HCT116 (cell line): ENCODE measurements at regions not wholly inside any gene's neighbourhood (a gene's known extent, or its start where the extent isn't known, plus 50 kb on each side); places are given as distances from the start of the nearest gene placed in this dataset.

Experiments
- ATAC-seq: fragments of 200-7000 bp; cut with Tn5 transposase; 2 replicates; pipeline ENCODE4 v1.9.1; 2020; ENCODE audit warnings: mild to moderate bottlenecking, moderate library complexity
- BruUV-seq: library from RNA; stranded (reverse); fragments of 400-500 nt; replicated peaks from 2 replicates; lab custom pipeline; 2021; lab: Mats Ljungman, UMichigan
- CTCF ChIA-PET: fragments of 300-600 bp; sonication (Branson Sonifier 250); formaldehyde crosslinking; loops from one replicate; lab custom pipeline; 2021; ENCODE audit warnings: antibody characterized with exemption; lab: Charles Lee
- POLR2A ChIA-PET: fragments of 300-600, 350-600 bp; sonication (Branson Sonifier 250); formaldehyde crosslinking; loops from one replicate; lab custom pipeline; 2021; ENCODE audit warnings: antibody characterized with exemption; lab: Charles Lee
- RAD21 ChIA-PET, 2 experiments: fragments of 300-600 bp; sonication (Branson Sonifier 250); formaldehyde crosslinking; loops; one replicate each; lab custom pipeline; 2023; ENCODE audit warnings: low total read pairs in 2 of 2; ENCODE audit not compliant: uncharacterized antibody in 2 of 2, unreplicated experiment in 2 of 2, low non-redundant PET in 1 of 2; lab: Charles Lee
- DNase-seq: peaks from one replicate; pipeline ENCODE4 v3.0.0-alpha.2; 2010; ENCODE audit warnings: low read depth, low spot score
- H2AFZ ChIP-seq: fragments of 200-600 bp; shearing (Covaris generic), sonication (generic); 2 replicates; pipeline ENCODE4 v1.6.1; 2017; ENCODE audit warnings: low read depth, mixed run types, mixed read lengths, antibody characterized with exemption, low read length; ENCODE audit not compliant: poor library complexity, severe bottlenecking
- H3K27ac ChIP-seq: 2 replicates; pipeline ENCODE4 v1.5.1; 2012; ENCODE audit warnings: low read depth, low read length
- H3K27me3 ChIP-seq: fragments of 200-600 bp; sonication (generic); 2 replicates; pipeline ENCODE4 v1.6.1; 2016; ENCODE audit warnings: mixed run types, low read length, mixed read lengths; ENCODE audit not compliant: insufficient read depth
- H3K36me3 ChIP-seq, 2 experiments: fragments of 200-500 bp in 1 of 2; fragments of 200-600 bp in 1 of 2; sonication (Bioruptor generic) in 1 of 2; sonication (generic) in 1 of 2; 2 replicates each; pipeline versions ENCODE4 v1.5.1 to v1.6.1; 2014 to 2016; ENCODE audit warnings: low read length in 2 of 2, inconsistent platforms in 1 of 2, mixed read lengths in 1 of 2, mixed run types in 1 of 2; ENCODE audit not compliant: insufficient read depth in 2 of 2, control insufficient read depth in 1 of 2
- H3K4me1 ChIP-seq, 2 experiments: fragments of 200-600 bp in 1 of 2; sonication (generic) in 1 of 2; 2 replicates each; pipeline versions ENCODE4 v1.5.1 to v1.6.1; 2012 to 2017; ENCODE audit warnings: low read length in 2 of 2, inconsistent platforms in 1 of 2, mild to moderate bottlenecking in 1 of 2, mixed read lengths in 1 of 2, mixed run types in 1 of 2, moderate library complexity in 1 of 2; ENCODE audit not compliant: insufficient read depth in 2 of 2, control insufficient read depth in 1 of 2
- H3K4me2 ChIP-seq: fragments of 200-600 bp; sonication (generic); 2 replicates; pipeline ENCODE4 v1.6.1; 2017; ENCODE audit warnings: mixed run types, low read length, mixed read lengths
- H3K4me3 ChIP-seq, 2 experiments: fragments of 200-600 bp in 1 of 2; sonication (generic) in 1 of 2; replicated peaks in 1 of 2; 2 replicates each; pipeline ENCODE4 v1.5.1; 2011 to 2016; ENCODE audit warnings: low read length in 2 of 2, control low read depth in 1 of 2, low read depth in 1 of 2, mild to moderate bottlenecking in 1 of 2, mixed read lengths in 1 of 2, mixed run types in 1 of 2
- H3K79me2 ChIP-seq: fragments of 200-600 bp; sonication (generic); 2 replicates; pipeline ENCODE4 v1.6.1; 2017; ENCODE audit warnings: mild to moderate bottlenecking, mixed run types, low read length, moderate library complexity, mixed read lengths; ENCODE audit not compliant: insufficient read depth
- H3K9ac ChIP-seq: fragments of 200-600 bp; sonication (generic); 2 replicates; pipeline ENCODE4 v1.6.1; 2016; ENCODE audit warnings: low read length, mixed read lengths
- H3K9me2 ChIP-seq: fragments of 200-600 bp; sonication (generic), shearing (Covaris generic); 2 replicates; pipeline ENCODE4 v1.6.1; 2017; ENCODE audit warnings: mixed run types, mild to moderate bottlenecking, moderate library complexity; ENCODE audit not compliant: insufficient read depth
- H3K9me3 ChIP-seq, 2 experiments: fragments of 200-500 bp in 1 of 2; fragments of 200-600 bp in 1 of 2; sonication (Bioruptor generic) in 1 of 2; sonication (generic) in 1 of 2; 2 replicates each; pipeline ENCODE4 v1.6.1; 2014 to 2017; ENCODE audit warnings: low read length in 2 of 2, mixed read lengths in 2 of 2, inconsistent platforms in 1 of 2, low read depth in 1 of 2, mild to moderate bottlenecking in 1 of 2, mixed run types in 1 of 2, moderate library complexity in 1 of 2; ENCODE audit not compliant: control insufficient read depth in 1 of 2, insufficient read depth in 1 of 2
- H4K20me1 ChIP-seq: fragments of 200-600 bp; sonication (generic), shearing (Covaris generic); 2 replicates; pipeline ENCODE4 v1.6.1; 2017; ENCODE audit warnings: mixed run types, mild to moderate bottlenecking, moderate library complexity; ENCODE audit not compliant: insufficient read depth
- ATF3 ChIP-seq: IDR thresholded peaks from 2 replicates; pipeline ENCODE4 v1.6.1; 2012
- CEBPB ChIP-seq: IDR thresholded peaks from 2 replicates; pipeline ENCODE4 v1.6.1; 2012; ENCODE audit warnings: low read depth
- EGR1 ChIP-seq: IDR thresholded peaks from 2 replicates; pipeline ENCODE4 v1.6.1; 2012; ENCODE audit warnings: low read depth
- ELF1 ChIP-seq: IDR thresholded peaks from 2 replicates; pipeline ENCODE4 v1.6.1; 2012; ENCODE audit warnings: low read depth, borderline replicate concordance
- EZH2 ChIP-seq: fragments of 200-600 bp; sonication (generic); IDR thresholded peaks from 2 replicates; pipeline ENCODE4 v1.6.1; 2017; ENCODE audit warnings: antibody characterized with exemption, mixed run types
- EZH2phosphoT487 ChIP-seq: fragments of 200-600 bp; IDR thresholded peaks from 2 replicates; pipeline ENCODE4 v1.6.1; 2018; ENCODE audit warnings: antibody characterized with exemption, borderline replicate concordance
- POLR2A ChIP-seq: IDR thresholded peaks from 2 replicates; pipeline ENCODE4 v1.7.0; 2011; ENCODE audit warnings: borderline replicate concordance; ENCODE audit not compliant: insufficient read depth, insufficient read length; ENCODE audit errors: extremely low read depth
- POLR2AphosphoS5 ChIP-seq: IDR thresholded peaks from 2 replicates; pipeline ENCODE4 v1.6.1; 2011; ENCODE audit warnings: mild to moderate bottlenecking, low read depth, low read length, moderate library complexity
- SRF ChIP-seq: IDR thresholded peaks from 2 replicates; pipeline ENCODE4 v1.6.1; 2012; ENCODE audit warnings: low read depth
- TCF7L2 ChIP-seq: IDR thresholded peaks from 2 replicates; pipeline ENCODE4 v1.7.0; 2011; ENCODE audit warnings: borderline replicate concordance, inconsistent platforms; ENCODE audit not compliant: insufficient read depth, insufficient read length; ENCODE audit errors: extremely low read depth
- ZFX ChIP-seq: fragments of 450-650 bp; IDR thresholded peaks from 2 replicates; pipeline ENCODE4 v1.6.1; 2017
- ZNF274 ChIP-seq: fragments of 200-500 bp; sonication (Bioruptor generic); IDR thresholded peaks from 2 replicates; pipeline ENCODE4 v1.6.1; 2014; ENCODE audit warnings: mild to moderate bottlenecking, low read depth, low read length, inconsistent platforms
- intact Hi-C: fragments of 100-400 bp; cut with micrococcal nuclease; formaldehyde crosslinking; loops from 2 replicates; pipeline ENCODE4 v1.10.0; 2022
- TF ChIP-seq, protein P1 (sequence below): IDR thresholded peaks from 2 replicates; pipeline ENCODE4 v1.6.1; 2012; ENCODE audit warnings: low read depth
- TF ChIP-seq, protein P2 (sequence below), 3 experiments: fragments of 200-600 bp in 1 of 3; sonication (generic) in 1 of 3; IDR thresholded peaks in 2 of 3; conservative IDR thresholded peaks in 1 of 3; 2 replicates each; pipeline ENCODE4 v1.5.1; 2012 to 2017; ENCODE audit warnings: low read depth in 2 of 3, low read length in 2 of 3, antibody characterized with exemption in 1 of 3, borderline replicate concordance in 1 of 3, control low read depth in 1 of 3, mild to moderate bottlenecking in 1 of 3, mixed read lengths in 1 of 3, mixed run types in 1 of 3, moderate library complexity in 1 of 3; ENCODE audit not compliant: insufficient read depth in 1 of 3
- TF ChIP-seq, protein P3 (sequence below): IDR thresholded peaks from 2 replicates; pipeline ENCODE4 v1.6.1; 2012

- H3K9me3 ChIP-seq, result no peaks in the 10 kb centered on the region
- no peak overlapping the region for H3K27ac ChIP-seq
- H2AFZ ChIP-seq, result no peak overlapping the region
- H3K36me3 ChIP-seq, result no peaks in the 10 kb centered on the region
- TF ChIP-seq EZH2 (no peak), POLR2A (no peak), ATF3 (no peak), ELF1 (no peak), SRF (no peak), ZFX (no peak), CEBPB (no peak), ZNF274 (no peak), POLR2AphosphoS5 (no peak), EGR1 (no peak), TCF7L2 (no peak), EZH2phosphoT487 (no peak)
- TF ChIP-seq, protein P1, sequence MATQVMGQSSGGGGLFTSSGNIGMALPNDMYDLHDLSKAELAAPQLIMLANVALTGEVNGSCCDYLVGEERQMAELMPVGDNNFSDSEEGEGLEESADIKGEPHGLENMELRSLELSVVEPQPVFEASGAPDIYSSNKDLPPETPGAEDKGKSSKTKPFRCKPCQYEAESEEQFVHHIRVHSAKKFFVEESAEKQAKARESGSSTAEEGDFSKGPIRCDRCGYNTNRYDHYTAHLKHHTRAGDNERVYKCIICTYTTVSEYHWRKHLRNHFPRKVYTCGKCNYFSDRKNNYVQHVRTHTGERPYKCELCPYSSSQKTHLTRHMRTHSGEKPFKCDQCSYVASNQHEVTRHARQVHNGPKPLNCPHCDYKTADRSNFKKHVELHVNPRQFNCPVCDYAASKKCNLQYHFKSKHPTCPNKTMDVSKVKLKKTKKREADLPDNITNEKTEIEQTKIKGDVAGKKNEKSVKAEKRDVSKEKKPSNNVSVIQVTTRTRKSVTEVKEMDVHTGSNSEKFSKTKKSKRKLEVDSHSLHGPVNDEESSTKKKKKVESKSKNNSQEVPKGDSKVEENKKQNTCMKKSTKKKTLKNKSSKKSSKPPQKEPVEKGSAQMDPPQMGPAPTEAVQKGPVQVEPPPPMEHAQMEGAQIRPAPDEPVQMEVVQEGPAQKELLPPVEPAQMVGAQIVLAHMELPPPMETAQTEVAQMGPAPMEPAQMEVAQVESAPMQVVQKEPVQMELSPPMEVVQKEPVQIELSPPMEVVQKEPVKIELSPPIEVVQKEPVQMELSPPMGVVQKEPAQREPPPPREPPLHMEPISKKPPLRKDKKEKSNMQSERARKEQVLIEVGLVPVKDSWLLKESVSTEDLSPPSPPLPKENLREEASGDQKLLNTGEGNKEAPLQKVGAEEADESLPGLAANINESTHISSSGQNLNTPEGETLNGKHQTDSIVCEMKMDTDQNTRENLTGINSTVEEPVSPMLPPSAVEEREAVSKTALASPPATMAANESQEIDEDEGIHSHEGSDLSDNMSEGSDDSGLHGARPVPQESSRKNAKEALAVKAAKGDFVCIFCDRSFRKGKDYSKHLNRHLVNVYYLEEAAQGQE, result no peak
- TF ChIP-seq, protein P2, sequence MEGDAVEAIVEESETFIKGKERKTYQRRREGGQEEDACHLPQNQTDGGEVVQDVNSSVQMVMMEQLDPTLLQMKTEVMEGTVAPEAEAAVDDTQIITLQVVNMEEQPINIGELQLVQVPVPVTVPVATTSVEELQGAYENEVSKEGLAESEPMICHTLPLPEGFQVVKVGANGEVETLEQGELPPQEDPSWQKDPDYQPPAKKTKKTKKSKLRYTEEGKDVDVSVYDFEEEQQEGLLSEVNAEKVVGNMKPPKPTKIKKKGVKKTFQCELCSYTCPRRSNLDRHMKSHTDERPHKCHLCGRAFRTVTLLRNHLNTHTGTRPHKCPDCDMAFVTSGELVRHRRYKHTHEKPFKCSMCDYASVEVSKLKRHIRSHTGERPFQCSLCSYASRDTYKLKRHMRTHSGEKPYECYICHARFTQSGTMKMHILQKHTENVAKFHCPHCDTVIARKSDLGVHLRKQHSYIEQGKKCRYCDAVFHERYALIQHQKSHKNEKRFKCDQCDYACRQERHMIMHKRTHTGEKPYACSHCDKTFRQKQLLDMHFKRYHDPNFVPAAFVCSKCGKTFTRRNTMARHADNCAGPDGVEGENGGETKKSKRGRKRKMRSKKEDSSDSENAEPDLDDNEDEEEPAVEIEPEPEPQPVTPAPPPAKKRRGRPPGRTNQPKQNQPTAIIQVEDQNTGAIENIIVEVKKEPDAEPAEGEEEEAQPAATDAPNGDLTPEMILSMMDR (IDR thresholded peaks at IDR 0.05 in 2 of 3, conservative IDR thresholded peaks at IDR 0.05 in 1 of 3; ENCODE audit: borderline replicate concordance in 1 of 3, insufficient read depth in 1 of 3, low read depth in 2 of 3, low read length in 2 of 3), result no peak
- TF ChIP-seq, protein P3, sequence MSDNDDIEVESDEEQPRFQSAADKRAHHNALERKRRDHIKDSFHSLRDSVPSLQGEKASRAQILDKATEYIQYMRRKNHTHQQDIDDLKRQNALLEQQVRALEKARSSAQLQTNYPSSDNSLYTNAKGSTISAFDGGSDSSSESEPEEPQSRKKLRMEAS, result no peak
- no peak overlapping the region for H3K9ac ChIP-seq
- no peaks in the 10 kb centered on the region for H4K20me1 ChIP-seq
- H3K4me3 ChIP-seq, result no peak overlapping the region
- RAD21 ChIA-PET, result no interaction called here
- DNase-seq, result no peak
- no TSS peak for BruUV-seq
- no peaks in the 10 kb centered on the region for H3K79me2 ChIP-seq
- no peak for ATAC-seq
- no peak overlapping the region for H3K4me2 ChIP-seq
- intact Hi-C loops, result no loop called here
- H3K9me2 ChIP-seq, result no peaks in the 10 kb centered on the region
- CTCF ChIA-PET, result no interaction called here
- POLR2A ChIA-PET, result no interaction called here
- H3K27me3 ChIP-seq, result peaks cover 15% of the 10 kb centered on the region; the same call in 1 of the 2 replicates
- no peaks in the 10 kb centered on the region for H3K4me1 ChIP-seq
Observed at GRCh38 chr4:54386693-54387092, 157.6 kb downstream of the PDGFRA start.
